HG03432 (cell line): ENCODE measurements at regions not wholly inside any gene's neighbourhood (a gene's known extent, or its start where the extent isn't known, plus 50 kb on each side); places are given as distances from the start of the nearest gene placed in this dataset.

Experiments
- ATAC-seq: cut with Tn5 transposase; IDR thresholded peaks from one replicate; pipeline ENCODE4 v1.9.1; 2021; ENCODE audit warnings: mild to moderate bottlenecking, moderate library complexity; ENCODE audit not compliant: unreplicated experiment

DNA sequence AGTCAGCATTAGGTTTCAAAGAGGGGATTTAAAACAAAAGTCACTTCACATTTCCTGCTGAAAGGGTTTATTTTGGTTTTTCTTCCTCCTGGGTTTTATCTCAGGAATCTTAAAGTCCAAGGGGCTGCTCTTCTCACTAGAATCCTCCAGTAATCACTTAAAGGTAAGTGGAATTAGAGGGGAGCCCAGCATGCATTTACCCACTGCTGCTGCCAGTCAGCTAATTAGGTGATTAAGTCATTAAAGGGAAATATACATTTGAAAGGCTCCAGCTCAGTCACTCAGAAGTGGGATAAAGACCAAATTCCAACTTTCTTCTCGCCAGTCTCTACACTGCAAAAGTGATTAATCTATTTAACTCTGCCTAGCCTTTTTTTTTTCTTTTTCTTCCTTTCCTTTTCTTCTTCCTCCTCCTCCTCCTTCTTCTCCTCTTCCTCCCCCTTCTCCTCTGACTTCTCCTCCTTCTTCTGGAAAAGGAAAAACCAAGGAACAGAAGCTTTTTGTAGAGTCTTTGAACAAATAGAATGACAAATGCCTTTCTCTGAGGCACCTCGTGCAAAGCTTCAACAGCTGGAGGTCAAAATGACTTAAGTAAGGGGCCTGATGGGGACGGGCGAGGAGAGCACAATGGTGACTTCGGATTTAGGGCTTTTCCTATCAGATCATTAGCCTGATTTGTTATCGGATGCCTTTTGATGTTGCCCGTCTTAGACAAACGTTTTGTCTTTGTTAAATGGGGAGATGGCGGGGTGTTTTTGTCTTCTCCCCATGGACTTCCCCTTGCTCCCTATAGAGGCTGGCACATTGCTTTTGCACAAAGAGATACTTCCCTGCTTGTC is 617.6 kb downstream of the IRX1 start:
- ATAC-seq: no peak

DNA sequence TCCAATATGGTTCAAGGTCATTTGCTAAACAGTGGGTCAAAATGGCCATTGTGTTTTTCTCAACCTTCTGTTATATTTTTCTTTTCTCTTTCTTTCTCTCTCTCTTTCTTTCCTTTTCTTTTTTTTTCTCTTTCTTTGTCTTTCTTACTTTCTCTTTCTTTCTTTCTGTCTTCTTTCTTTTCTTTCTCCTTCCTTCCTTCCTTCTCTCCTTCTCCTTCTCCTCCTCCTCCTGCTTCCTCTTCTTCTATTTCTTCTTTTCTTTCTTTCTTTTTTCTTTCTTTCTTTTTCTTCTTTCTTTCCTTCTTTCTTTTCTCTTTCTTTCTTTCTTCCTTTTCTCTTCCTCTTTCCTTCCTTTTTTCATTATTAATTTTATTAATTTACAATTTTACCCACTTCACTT is 619.5 kb downstream of the IRX1 start:
- ATAC-seq: no peak

DNA sequence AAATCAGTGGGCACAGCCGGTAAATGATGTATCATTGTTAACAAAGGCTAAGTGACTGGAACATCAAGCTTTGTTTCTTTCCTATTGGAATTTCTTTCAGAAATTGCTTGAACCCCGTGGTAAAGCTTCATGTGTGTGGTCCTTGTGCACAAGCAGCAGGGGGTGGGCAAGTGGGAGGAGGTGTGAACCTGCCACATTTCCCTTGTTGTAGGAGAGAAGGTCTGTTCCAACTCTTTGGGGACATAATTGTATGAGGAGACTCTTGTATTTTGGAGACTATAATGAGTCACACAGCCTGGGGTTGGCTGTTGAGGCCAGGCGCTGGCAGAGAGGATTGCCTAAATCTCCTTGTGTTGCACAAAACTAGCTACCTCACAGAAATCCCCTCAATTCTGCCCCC is 620.5 kb downstream of the IRX1 start:
- no peak for ATAC-seq

DNA sequence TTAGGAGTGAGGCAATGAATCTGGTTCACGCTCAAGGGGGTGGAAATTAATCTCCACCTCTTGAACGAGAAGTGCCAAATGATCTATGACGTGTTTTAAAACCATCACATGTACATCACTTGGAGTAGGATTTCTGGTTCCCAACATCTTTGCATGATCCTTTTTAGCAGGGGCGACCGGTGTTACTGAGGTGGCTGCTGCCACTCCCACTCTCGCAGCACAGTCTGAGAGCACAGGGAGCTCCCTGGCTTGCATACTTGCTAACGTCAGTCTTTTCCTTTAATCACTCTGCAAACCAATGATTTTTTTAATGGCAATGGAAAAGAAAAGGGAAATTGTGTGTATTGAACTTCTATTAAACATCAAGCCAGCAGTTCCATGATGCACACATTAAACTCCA is 624.4 kb downstream of the IRX1 start:
- ATAC-seq: no peak

DNA sequence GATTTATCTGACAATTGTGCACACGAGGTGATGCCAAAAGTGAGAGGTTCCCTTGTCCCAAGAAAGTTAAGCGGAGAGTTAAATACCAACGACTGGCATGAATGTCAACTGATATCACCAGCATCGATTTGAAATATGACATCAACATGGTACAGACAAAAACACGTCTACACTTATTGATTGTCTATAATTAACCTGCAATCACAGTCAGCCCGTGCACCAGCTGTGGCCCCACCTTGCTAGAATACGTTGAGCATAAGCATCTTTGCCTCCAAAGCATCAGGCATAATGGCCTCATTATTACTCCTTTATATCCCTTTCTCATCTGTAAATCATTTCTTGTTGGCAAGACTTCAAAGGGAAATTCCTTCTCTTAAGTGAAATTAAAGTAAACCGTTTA is 625.4 kb downstream of the IRX1 start:
- no peak for ATAC-seq

DNA sequence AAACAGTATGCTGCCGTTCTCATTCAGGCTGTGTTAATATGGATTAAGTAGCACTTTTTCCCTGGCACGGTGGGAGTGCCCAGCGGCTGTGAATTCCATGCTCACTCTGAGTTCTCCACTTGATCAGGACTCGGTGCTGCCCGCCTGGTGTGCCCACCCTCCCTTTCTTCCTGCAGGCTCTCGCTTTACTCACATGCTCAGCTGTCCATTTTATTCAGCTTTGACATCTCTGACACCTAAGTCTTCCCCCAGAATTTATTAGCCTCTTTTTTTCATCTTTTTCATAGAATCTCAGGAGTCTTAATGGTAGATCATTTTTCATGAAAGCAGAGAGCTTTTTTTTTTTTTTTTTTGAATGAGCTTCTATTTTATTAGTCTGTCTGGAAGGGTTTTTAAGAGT is 626.5 kb downstream of the IRX1 start:
- ATAC-seq: no peak

DNA sequence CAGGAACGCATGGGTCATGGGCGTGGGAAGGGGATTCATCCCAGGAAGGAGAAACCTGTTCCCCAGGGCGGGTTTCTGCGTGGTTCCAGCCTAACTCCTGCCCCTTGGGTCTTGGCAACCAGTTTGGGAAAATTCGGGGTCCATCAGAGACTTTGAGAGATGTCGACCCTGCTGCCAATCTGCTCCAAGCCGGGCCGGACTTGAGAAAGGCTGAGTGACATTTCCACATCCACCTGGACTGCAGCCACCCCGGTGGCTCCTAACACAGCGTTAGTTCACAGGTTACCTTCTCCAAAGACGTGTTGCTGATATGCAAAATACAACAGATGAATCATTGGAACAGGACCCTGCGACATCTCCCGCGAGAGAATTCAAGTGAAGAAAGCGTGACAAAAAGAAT is 627.2 kb downstream of the IRX1 start:
- ATAC-seq: no peak

DNA sequence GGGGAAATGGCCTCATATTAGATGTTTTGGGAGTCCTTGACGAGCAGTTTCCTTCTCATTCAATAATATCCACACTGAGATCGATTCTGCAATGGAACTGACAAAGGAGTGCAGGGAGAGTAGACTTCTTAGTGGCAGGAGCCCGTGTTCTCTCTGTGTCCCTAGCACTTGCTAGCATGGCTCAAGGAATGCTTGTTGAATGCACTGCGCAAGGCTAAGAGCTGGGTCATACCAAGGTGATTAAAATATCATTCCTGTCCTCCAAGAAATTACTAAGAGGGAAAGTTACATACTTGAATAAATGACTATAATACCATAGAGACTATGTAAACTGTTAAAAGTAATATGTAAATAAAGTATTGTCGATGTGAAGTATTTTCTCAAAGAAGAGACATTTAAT is 630.1 kb downstream of the IRX1 start:
- no peak for ATAC-seq

DNA sequence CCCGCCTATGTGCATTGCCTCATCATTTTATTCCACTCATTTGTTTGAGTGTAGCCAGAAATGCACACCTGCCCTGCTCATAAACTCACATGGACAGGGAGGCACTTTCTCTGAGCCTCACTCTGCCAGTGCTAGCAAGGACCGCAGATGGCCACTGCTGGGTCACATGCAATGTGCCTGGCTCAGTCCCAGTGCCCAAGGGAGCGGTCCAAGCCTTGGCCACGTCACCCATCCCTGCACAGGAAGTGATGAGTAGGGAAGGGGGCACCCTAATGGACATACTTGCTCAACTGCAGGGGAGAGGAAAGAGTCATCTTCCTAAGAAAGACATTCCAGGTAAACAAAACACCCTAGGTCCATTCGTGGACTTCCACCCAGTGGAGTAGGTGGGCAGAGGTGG is 630.9 kb downstream of the IRX1 start:
- ATAC-seq: no peak

DNA sequence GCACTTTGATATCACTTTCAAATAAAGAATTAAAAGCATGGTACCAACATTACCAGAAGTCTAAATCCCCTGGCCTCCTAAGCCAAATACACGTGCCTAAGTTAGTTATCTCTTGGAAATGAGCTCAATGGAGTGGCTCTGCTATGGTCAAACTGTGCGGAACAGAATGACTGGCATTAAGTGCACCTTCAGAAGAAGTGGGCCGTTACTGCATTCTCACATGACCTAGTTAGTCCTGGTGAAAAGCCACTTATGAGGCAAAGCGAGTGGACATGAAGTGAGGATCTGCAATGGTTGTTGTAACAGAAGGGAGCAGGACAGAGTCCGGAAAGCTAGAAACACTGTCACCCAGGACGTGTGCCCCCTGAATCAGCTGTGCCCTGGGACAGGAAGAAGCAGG is 633.1 kb downstream of the IRX1 start:
- no peak for ATAC-seq

DNA sequence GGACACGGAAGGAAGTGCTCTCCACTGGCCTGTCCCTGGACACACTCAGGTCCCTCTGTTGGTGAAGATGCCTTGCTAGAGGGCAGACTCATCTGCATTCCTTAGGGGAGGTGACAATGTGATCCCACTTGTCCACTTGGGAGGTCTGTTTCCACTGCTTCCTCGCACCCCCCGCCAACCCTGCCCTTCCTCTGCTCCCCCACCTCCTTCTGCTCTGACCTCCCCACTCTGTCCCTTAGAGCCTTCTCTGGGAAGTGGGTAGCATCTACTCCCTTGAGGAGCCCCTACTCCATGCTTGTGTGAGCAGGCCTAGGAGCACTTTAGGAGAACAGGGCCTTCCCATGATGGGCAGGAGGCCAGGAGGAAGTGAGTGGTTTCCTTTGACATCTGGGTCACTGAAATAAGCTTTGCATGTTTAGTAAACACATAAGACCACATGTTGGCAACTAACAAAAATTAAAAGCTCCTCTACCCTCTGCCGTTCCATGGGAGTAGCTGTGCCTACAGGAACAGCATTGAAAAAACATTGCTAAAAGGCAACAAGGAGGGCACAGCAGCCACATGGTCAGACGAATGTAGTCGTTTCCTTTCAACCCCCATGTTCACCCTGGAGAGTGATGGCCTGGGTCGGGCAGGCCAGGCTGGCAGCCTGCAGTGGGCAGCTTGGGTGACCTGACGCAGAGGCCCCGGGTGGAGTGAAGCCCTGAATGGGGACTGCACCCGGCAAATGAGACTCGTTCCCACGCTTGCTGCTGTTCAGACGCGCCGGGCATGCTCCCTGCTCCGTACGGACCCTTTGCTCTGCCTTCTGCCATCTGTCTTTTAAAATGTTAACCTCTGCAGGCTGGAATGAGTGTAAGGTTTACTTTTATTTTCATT is 634.0 kb downstream of the IRX1 start:
- ATAC-seq: no peak

DNA sequence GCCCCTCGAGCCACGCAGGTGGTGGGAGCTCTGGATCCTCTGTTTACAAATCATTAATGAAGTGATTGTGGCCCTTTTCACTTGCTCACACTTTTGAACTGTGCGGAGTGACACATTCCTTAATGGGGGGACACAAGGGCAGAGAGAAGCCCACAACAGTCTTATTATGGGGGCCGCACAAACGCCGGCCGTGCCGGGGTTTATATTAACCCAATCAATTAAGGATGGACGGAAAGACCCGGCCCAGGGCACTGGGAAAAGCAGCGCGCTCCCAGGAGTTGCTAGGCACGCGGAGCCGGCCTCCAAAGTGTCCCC is 634.8 kb downstream of the IRX1 start:
- ATAC-seq: no peak

DNA sequence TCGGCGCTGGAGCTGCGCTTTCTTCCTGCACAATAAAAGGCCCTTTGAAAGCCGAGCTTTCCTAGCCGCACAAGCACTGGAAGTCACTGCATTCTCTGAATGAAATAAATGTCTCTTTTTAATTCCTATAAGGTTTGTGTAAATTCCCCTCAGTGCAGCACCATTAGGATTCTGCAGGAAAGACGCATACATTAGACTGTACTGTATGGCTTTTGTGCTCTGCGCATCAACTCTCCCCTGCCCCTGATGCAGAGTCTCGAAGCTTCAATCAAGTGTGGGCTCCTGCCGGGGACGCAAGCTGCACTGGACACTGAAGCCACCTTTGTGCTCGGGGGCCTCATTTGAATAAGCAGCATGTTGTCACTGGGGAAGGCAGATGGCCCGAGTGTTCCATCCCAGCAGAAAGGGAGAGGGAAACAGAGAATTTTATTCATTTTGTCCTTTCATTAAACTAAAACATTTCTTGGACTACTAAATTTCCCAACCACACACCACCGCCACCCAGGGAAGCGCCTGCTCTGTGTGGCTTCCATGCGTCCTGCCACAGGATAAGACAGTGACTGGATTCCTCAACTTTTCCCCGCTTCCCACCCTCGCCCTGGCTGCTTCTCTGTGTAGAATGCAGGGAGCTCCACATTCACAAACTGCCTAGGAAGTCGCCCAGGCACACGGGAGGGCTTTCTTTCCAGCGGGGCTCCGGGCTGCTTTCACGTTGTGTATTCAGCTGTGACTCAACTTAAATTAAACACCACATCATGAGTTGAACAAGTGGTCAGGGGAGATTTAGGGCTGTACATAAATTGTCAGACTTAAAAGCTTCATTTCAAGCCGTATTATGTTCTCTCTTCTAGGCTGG is 635.4 kb downstream of the IRX1 start:
- no peak for ATAC-seq

DNA sequence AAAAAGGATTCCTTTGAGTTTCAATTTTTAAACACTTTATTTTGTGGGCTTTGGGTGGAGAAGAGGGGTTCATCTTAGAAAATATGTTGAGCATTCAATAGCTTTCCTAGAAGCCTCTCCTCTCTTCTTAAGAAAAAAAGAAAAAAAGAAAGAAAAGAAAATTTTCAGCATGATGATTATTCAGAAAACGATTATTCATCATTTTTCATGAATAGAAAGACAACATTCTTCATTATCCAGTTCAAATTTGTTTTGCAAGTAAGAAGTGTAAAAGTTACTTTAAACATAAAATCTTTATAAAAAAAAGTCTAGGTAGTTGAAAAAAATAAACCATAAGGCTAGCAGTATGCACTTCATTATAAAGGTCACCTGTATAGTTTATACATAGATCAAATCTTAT is 636.5 kb downstream of the IRX1 start:
- no peak for ATAC-seq

DNA sequence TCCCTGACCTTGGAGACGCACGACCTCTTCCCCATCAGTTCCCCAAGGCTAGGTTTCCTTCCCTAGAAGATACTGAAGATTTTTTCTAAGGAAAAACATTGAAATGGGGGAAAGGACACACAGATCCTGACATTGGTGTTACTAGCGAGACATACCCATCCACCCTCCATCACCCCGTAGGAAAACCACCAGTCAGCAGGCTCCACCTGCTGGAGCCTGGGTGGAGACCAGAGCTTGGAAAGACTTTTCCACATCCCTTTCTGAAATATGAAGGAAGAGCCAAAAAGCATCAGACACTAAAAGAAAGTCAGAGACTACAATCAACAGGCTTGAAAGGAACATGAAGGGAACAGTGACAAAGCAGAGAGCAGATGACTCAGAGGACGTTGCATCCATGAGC is 638.0 kb downstream of the IRX1 start:
- ATAC-seq: no peak

DNA sequence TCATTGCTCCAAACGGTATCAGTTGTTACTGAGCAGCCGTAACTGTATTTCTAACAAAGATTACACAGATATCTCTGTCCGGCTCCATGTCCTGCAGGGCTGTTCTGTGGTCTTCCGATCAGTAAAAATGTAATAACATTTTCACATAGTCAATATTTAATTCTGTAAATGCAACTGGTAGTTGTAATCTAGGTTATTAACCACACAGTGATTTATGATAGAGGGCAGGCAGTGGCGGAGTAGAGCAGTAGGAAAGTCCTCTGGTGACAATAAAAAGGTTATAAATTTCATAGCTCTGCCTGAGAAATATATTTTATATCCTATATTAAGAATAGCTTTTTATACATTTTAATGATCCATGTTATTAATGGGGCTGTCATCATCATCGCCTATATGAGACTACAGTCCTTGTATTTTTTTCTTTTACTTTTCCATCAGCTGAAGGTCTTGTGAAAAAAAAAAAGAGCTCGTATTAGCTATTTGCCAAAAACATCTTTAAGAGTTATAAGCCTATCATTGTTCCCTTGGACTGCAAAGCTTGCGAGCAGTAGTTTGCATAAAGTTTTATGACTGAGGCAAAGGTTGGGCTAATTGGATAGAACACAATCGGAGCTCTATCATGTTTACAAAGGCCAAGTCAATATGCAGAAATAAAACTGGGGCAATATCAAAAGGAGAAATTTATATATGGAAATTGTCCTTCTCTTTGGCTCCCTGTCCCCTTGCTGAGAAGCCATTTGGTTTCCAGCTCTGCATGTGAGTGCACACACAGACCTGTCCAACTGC is 648.0 kb downstream of the IRX1 start:
- no peak for ATAC-seq

DNA sequence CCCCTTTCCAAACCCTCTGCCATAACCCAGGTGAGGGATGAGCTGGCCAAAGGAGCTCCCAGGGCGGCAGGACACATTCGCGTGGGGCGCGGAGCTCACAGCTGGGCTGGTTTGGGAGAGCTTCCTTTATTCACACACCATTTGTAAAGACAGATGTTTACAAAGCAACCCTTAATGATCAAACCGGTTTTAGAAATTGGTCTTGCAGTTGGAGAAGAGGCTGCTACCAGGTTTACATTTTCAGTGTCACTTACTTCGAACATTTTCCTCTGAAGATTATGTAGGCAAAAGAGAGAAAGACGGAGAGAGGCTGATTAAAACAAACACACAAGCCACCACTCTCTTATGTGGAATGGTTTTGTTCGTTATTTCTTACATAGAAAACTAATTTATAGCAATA is 648.7 kb downstream of the IRX1 start:
- ATAC-seq: no peak

DNA sequence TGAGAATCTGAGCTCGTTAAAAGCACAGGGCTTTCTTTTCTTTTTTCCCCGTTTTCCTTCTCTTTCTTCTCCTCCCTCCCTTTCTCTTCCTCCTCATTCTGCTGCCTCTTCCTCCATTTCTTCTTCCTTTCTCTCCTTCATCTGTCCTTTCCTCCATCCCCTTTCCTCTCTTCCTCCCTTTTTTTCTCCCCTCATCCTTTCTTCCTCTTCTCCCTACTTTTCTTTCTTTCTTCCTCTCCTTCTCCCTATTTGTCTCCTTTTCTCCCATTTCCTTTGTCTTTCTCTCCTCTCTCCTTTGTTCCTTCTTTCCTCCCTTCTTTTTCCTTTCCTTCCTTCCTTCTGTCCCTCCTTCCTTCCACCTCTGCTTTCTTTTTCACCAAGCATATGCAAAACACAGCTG is 649.4 kb downstream of the IRX1 start:
- no peak for ATAC-seq

DNA sequence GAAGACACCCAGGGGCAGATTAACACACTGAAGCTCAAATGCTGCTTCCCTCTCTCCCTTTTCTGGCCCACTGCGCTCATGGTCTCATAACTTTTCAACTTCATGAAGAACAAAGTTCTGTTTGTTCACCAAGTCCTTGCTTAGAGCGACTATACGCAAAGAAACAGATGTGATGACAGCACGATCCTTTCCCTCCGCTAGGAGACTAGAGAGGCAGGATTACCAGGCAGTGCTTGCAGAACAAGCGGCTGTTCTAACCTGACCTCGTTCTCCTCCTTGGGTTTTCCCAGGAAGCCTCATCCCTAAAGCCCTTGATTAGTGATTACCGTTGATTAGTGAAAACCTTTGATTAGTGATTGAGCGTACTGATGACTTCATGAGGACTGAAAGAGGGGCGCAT is 649.9 kb downstream of the IRX1 start:
- ATAC-seq: no peak

DNA sequence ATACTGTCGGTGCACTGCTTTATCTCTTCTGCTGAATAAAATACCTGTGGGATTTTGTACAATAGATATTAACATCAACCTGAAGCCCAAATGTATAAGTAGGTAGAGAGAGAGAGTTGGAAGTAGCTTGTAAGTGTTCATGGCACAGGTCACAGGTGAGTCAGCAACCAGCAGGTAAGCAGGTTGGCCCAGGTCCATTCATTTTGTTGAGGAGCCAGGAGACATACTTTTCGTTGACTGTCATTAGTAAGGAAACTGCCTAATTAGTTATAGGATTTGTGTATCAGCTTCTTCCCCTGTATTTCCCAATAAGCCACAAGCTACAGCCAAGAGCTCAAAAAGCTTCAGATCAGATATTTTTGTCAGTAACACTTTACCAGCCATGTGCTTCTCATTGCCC is 650.8 kb downstream of the IRX1 start:
- ATAC-seq: no peak

DNA sequence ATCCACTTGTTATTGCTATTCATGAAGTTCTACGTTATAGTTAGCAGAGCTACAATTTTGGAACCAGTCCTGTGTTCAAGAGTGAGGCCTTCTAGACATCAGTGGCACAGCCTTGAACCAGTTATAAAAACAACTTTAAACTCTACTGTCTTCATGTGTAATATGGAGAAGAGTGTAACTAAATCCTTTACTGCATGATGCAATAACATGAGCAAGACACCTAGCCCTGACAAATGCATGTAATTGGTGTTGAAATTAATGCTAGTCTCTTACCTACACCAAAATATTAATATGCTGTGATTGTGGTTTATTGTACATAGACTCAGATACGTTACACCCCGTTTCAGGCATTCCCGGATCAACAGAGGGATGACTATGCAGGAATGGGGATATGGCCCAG is 654.6 kb downstream of the IRX1 start:
- no peak for ATAC-seq
